Spinal cord (tissue), 10 donors: ENCODE measurements at regions not wholly inside any gene's neighbourhood (a gene's known extent, or its start where the extent isn't known, plus 50 kb on each side); places are given as distances from the start of the nearest gene placed in this dataset. TPM values are rescaled to one million over a fixed set of nuclear protein-coding genes. Genes with fewer than 3 reads are reported as not detected.

Source experiments
- DNase-seq, 6 donors: peaks; one replicate each; pipeline versions ENCODE4 v3.0.0 to v3.0.0-alpha.2; 2013 to 2015; ENCODE audit warnings: low spot score in 6 of 6, low read depth in 4 of 6
- H3K27ac ChIP-seq: one replicate; pipeline ENCODE4 v1.5.1; 2013; ENCODE audit warnings: low read depth, low read length, control low read depth
- H3K27me3 ChIP-seq: one replicate; pipeline ENCODE4 v1.6.1; 2013; ENCODE audit warnings: low read length; ENCODE audit not compliant: control insufficient read depth, insufficient read depth
- H3K36me3 ChIP-seq: one replicate; pipeline ENCODE4 v1.6.1; 2013; ENCODE audit warnings: low read length; ENCODE audit not compliant: control insufficient read depth, insufficient read depth
- H3K4me1 ChIP-seq: one replicate; pipeline ENCODE4 v1.6.1; 2013; ENCODE audit warnings: low read length; ENCODE audit not compliant: control insufficient read depth, insufficient read depth
- H3K4me3 ChIP-seq: one replicate; pipeline ENCODE4 v1.5.1; 2013; ENCODE audit warnings: low read depth, low read length, control low read depth
- H3K9me3 ChIP-seq: one replicate; pipeline ENCODE4 v1.6.1; 2013; ENCODE audit warnings: low read length; ENCODE audit not compliant: control insufficient read depth, insufficient read depth
- whole genome bisulfite sequencing: methylation state at CpG from one replicate; pipeline ENCODE4 v1.1.5; 2013; ENCODE audit warnings: missing lambda C conversion rate; ENCODE audit not compliant: insufficient coverage; 5-methylcytosine and 5-hydroxymethylcytosine counted together
- small RNA-seq: library from RNA; depleted of rRNA; stranded (forward); fragments of <200 nt; gene quantifications from one replicate; pipeline ENCODE3, GENCODE V24; 2014; ENCODE audit warnings: low replicate concordance
- donor health status: healthy.

DNA sequence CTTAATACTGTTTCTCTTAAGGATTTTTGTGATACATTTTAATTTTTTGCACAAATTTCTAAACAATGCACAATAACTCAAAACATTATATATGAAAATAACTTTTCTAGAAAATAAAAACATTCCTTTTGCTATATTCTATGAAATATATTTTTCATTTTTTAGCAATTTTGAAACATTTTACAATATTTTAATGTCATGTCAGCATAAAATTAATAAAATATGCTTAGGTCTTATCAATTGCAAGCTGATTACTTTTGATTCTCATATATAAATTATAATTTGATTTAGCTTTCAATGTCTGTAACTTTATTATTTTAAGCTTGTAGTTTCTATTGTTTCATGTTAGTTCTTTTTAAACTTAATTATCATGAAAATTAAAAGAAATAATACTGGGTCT, 898.7 kb downstream of the TMEM182 start:
- DNase-seq: no peak
- no peaks in the 10 kb centered on the region for H3K36me3 ChIP-seq

DNA sequence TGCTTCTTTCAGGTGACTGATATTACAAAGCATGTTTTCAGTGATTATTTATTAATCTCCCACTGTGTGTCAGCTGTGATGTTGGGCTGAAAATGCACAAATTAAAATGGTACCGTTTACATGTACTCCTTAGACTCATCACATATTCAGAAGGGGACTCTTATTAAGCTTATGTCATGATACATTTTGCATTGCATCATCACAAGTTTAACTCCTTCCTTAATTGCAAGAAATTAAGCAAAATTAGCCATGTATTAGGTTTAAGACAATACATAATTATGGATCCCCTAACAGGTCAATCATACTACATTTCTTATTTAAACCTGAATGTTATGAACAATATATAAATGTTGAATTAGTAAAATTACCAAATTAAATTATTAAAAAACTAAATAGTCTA, 899.1 kb downstream of the TMEM182 start:
- H3K27ac ChIP-seq: no peak overlapping the region
- no peaks in the 10 kb centered on the region for H3K4me1 ChIP-seq
- H3K36me3 ChIP-seq: no peaks in the 10 kb centered on the region
- H3K9me3 ChIP-seq: no peaks in the 10 kb centered on the region
- H3K4me3 ChIP-seq: no peak overlapping the region
- no CpG with 5 or more reads among the region's 1 CpG for WGBS
- H3K27me3 ChIP-seq: no peaks in the 10 kb centered on the region
- DNase-seq: peak in 1 of 6 donors; percentile 5

More for the DNA sequence above, 898.7 kb downstream of the TMEM182 start:
- Histone ChIP-seq H3K9me3 (no peaks in the 10 kb centered on the region), H3K27ac (no peak overlapping the region), H3K4me1 (no peaks in the 10 kb centered on the region), H3K4me3 (no peak overlapping the region), H3K27me3 (no peaks in the 10 kb centered on the region)

DNA sequence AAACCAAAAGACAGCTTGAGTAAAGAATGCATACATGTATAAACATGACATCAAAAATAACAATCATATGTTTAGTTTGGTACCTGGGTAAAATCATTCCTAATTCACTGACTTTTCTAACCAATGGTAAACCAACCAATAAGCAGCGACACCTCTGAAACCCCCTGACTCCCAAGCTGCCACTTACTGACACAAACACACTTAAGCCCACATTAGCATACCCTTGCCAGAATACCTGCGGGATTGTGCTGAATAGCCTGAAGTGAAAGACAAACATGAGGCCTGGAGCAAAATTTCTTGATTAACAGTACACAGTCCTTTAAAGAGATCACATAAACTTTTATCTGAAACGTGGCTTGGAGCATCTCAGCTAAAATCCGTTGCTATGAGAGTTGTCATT, 902.9 kb downstream of the TMEM182 start:
- DNase-seq: no peak
- H3K36me3 ChIP-seq: no peaks in the 10 kb centered on the region
- no peaks in the 10 kb centered on the region for H3K4me1 ChIP-seq
- H3K9me3 ChIP-seq: no peaks in the 10 kb centered on the region
- no peaks in the 10 kb centered on the region for H3K27me3 ChIP-seq
- 75% methylated on average over 1 of the region's 4 CpGs for WGBS
- H3K27ac ChIP-seq: no peak overlapping the region
- H3K4me3 ChIP-seq: no peak overlapping the region

DNA sequence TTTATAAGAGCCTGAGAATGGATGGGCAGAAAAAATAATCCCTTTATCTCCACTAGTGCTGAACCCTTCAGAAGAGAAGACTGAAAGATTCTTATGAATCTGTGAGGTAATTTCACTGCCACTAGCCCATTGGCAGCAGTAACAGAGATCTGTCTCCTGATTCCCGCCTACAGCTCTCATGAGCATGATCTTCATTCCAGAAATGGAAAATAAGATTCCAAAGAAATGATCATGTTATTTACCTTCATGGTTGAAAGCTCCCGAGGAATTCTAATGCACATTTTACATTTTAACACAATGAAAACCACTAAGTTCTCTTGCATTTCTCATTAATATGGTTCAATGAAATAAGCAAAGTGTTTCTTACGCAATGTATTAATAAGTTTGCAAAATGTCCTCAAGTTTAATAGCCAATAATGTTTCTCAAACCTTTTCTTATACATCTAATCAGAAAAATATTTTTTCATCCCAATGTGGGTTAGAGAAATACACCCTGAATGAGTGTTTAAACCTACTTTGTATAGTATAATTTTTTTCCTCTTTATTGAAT, 905.6 kb downstream of the TMEM182 start:
- Histone ChIP-seq H3K4me1 (no peaks in the 10 kb centered on the region), H3K27me3 (no peaks in the 10 kb centered on the region), H3K4me3 (no peak overlapping the region), H3K27ac (no peak overlapping the region), H3K9me3 (no peaks in the 10 kb centered on the region), H3K36me3 (no peaks in the 10 kb centered on the region)
- WGBS: 86% methylated on average over 1 of the region's 3 CpGs
- DNase-seq: no peak

DNA sequence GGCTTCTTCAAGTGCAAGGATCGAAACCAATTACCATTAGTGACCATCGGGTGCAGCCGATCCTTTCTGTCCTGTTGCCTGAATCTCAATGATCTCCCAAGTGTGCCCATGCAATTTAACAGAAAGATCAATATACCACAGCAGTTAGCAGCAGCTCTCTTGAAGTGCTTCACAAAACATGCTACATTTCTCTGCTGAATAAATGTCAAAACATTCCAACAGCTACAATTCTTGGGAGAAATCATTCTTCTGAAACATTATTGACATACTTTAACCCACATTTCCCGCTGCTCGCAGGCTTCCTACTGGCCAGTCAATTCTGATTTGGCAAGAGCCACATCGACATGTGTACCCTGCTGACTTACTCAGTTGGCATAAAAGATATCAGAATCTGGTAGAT, 907.7 kb downstream of the TMEM182 start:
- peak in 1 of 6 donors; percentile 26 for DNase-seq
- no peak overlapping the region for H3K4me3 ChIP-seq
- H3K27me3 ChIP-seq: no peaks in the 10 kb centered on the region
- no peaks in the 10 kb centered on the region for H3K36me3 ChIP-seq
- H3K4me1 ChIP-seq: no peaks in the 10 kb centered on the region
- no peak overlapping the region for H3K27ac ChIP-seq
- WGBS: 85% methylated on average over 3 of the region's 6 CpGs
- no peaks in the 10 kb centered on the region for H3K9me3 ChIP-seq

Small RNA genes lying in the stretch of these regions (small RNA-seq; reads per million reads assigned to genes)
- gene AC010881.1 (not detected), gene AC018880.2 (not detected)
